Fibroblast of skin of abdomen (primary cell): ENCODE measurements at regions not wholly inside any gene's neighbourhood (a gene's known extent, or its start where the extent isn't known, plus 50 kb on each side); places are given as distances from the start of the nearest gene placed in this dataset.

ENCODE experiments used
- DNase-seq: peaks from one replicate; pipeline ENCODE4 v3.0.0-alpha.2; 2013

- no peak for DNase-seq
Measured at GRCh38 chr21:31408301-31409088, 64.4 kb upstream of the TIAM1 start.

GRCh38 chr21:31406510-31406909, 62.4 kb upstream of the TIAM1 start:
- DNase-seq = no peak

GRCh38 chr21:31405604-31406003, 61.5 kb upstream of the TIAM1 start:
- no peak for DNase-seq

GRCh38 chr21:31403596-31404333, 59.7 kb upstream of the TIAM1 start:
- no peak for DNase-seq

- no peak for DNase-seq
Measured at GRCh38 chr21:31399591-31399990, 55.5 kb upstream of the TIAM1 start.

GRCh38 chr21:31398574-31398973, 54.5 kb upstream of the TIAM1 start:
- no peak for DNase-seq

- DNase-seq = no peak
Measured at GRCh38 chr21:31397939-31398338, 53.9 kb upstream of the TIAM1 start.

GRCh38 chr21:31397515-31397926, 53.5 kb upstream of the TIAM1 start:
- peak; percentile 6 for DNase-seq

GRCh38 chr21:31397030-31397429, 53.0 kb upstream of the TIAM1 start:
- DNase-seq = no peak

- no peak for DNase-seq
Measured at GRCh38 chr21:31396399-31396798, 52.3 kb upstream of the TIAM1 start.

- no peak for DNase-seq
Measured at GRCh38 chr21:31395791-31396190, 51.7 kb upstream of the TIAM1 start.

- no peak for DNase-seq
Measured at GRCh38 chr21:31395268-31395667, 51.2 kb upstream of the TIAM1 start.

GRCh38 chr21:31394309-31394708, 50.2 kb upstream of the TIAM1 start:
- DNase-seq = no peak
